Body of pancreas (tissue), 4 donors: ENCODE measurements at regions not wholly inside any gene's neighbourhood (a gene's known extent, or its start where the extent isn't known, plus 50 kb on each side); places are given as distances from the start of the nearest gene placed in this dataset.
"Not testable (repeated sequence)": the region's sequence is repeated elsewhere in the genome, so short reads cannot be mapped to it uniquely, and the experiment has no call there.

Source experiments
- ATAC-seq: fragments of 150-250 bp; one replicate; pipeline ENCODE4 v1.9.1; 2016
- DNase-seq, 4 donors: peaks; one replicate each; pipeline ENCODE4 v3.0.0-alpha.2; 2019
- H3K27ac ChIP-seq, 4 donors: fragments of 200-600 bp; sonication (generic); 1 replicate in 3 of 4; 2 replicates in 1 of 4; pipeline versions ENCODE4 v1.5.1 to v1.6.1; 2016 to 2019; ENCODE audit warnings: mild to moderate bottlenecking in 1 of 4, mixed read lengths in 1 of 4, moderate library complexity in 1 of 4
- H3K27me3 ChIP-seq, 2 donors: fragments of 200-600 bp; sonication (generic); one replicate each; pipeline ENCODE4 v1.6.0; 2016; ENCODE audit warnings: mild to moderate bottlenecking in 1 of 2
- H3K36me3 ChIP-seq, 2 donors: fragments of 200-600 bp; sonication (generic); replicated peaks in 1 of 2; 2 replicates each; pipeline ENCODE4 v1.5.1; 2016; ENCODE audit warnings: low read depth in 2 of 2; ENCODE audit not compliant: insufficient read depth in 1 of 2
- H3K4me1 ChIP-seq: fragments of 200-600 bp; sonication (generic); one replicate; pipeline ENCODE4 v1.6.0; 2016
- H3K4me3 ChIP-seq, 2 donors: fragments of 200-600 bp; sonication (generic); 1 replicate in 1 of 2; 2 replicates in 1 of 2; pipeline ENCODE4 v1.5.1; 2016 to 2019
- H3K9me3 ChIP-seq, 3 donors: fragments of 200-600 bp; sonication (generic); 1 replicate in 2 of 3; 2 replicates in 1 of 3; pipeline ENCODE4 v1.5.1; 2016
- POLR2A ChIP-seq, 3 donors: fragments of 450-650 bp; IDR thresholded peaks; one replicate each; pipeline ENCODE4 v1.6.1; 2016; ENCODE audit warnings: antibody characterized with exemption in 3 of 3, mild to moderate bottlenecking in 2 of 3
- WGBS, 2 donors: methylation state at CpG; one replicate each; pipeline ENCODE4 v1.1.5; 2017; 5-methylcytosine and 5-hydroxymethylcytosine counted together
- intact Hi-C: fragments of 100-400 bp; cut with DNase I; formaldehyde crosslinking; loops from one replicate; pipeline ENCODE4 v1.15.1; 2023
- TF ChIP-seq, protein P1 (sequence below), 7 experiments: fragments of 450-650 bp in 4 of 7; fragments of 200-600 bp in 3 of 7; sonication (generic) in 3 of 7; IDR thresholded peaks; one replicate each; pipeline ENCODE4 v1.5.1; 2016 to 2019; ENCODE audit warnings: antibody characterized with exemption in 7 of 7

DNA sequence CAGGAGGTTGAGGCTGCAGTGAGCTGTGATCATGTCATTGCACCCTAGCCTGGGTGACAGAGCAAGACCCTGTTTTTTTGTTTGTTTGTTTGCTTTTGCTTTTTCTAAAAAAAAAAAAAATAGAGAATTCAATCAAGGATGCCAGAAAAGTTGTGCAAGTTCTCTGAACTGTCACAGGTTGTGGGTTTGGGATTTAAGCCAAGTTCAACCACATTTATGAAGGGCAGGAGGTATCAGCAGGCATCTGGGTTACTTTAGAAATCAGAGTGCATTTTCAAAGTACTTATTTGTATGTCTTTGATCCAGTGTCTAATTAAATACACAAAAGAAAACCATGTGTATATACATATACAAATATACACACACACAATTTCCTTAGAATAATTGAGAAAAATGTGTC lies 151.2 kb upstream of the MINDY3 start:
- H3K9me3 ChIP-seq = no peaks in the 10 kb centered on the region
- ATAC-seq (no peak), DNase-seq (no peak)
- H3K4me3 ChIP-seq = no peak overlapping the region
- H3K36me3 ChIP-seq = no peaks in the 10 kb centered on the region
- H3K27me3 ChIP-seq = no peaks in the 10 kb centered on the region
- TF ChIP-seq, protein P1, sequence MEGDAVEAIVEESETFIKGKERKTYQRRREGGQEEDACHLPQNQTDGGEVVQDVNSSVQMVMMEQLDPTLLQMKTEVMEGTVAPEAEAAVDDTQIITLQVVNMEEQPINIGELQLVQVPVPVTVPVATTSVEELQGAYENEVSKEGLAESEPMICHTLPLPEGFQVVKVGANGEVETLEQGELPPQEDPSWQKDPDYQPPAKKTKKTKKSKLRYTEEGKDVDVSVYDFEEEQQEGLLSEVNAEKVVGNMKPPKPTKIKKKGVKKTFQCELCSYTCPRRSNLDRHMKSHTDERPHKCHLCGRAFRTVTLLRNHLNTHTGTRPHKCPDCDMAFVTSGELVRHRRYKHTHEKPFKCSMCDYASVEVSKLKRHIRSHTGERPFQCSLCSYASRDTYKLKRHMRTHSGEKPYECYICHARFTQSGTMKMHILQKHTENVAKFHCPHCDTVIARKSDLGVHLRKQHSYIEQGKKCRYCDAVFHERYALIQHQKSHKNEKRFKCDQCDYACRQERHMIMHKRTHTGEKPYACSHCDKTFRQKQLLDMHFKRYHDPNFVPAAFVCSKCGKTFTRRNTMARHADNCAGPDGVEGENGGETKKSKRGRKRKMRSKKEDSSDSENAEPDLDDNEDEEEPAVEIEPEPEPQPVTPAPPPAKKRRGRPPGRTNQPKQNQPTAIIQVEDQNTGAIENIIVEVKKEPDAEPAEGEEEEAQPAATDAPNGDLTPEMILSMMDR (IDR thresholded peaks at IDR 0.05) = no peak
- TF ChIP-seq POLR2A (IDR thresholded peaks at IDR 0.05) = no peak
- no peaks in the 10 kb centered on the region for H3K4me1 ChIP-seq
- intact Hi-C loops = no loop called here
- H3K27ac ChIP-seq = no peak overlapping the region

DNA sequence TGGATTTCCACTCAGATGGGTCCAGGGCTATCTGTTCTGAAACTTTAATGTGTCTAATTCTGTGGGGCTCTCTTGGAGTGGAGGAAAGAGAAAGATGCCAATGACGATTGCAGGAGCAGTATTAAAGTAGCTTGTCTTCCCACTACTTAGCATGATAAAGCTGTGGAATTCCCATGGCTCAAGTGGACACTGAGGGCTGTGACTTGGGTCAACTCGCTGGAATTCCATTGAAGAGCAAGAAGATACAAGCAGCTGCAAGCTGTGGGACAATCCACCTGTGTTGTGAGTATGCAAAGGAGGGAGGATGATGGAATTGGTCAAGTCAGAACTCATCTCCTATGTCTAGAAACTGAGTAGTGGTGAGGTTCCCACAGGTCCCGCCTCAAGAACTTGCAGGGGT lies 154.2 kb upstream of the MINDY3 start:
- Histone ChIP-seq H3K27me3 (no peaks in the 10 kb centered on the region), H3K4me3 (no peak overlapping the region), H3K9me3 (no peaks in the 10 kb centered on the region), H3K4me1 (no peaks in the 10 kb centered on the region), H3K27ac (no peak overlapping the region), H3K36me3 (no peaks in the 10 kb centered on the region)
- 32 to 37% methylated on average over 3 of the region's 3 CpGs for WGBS, 2 donors
- ATAC-seq = no peak
- no peak for DNase-seq
- TF ChIP-seq POLR2A (IDR thresholded peaks at IDR 0.05) = no peak
- TF ChIP-seq, protein P1 (IDR thresholded peaks at IDR 0.05) = no peak
- intact Hi-C loops = no loop called here

DNA sequence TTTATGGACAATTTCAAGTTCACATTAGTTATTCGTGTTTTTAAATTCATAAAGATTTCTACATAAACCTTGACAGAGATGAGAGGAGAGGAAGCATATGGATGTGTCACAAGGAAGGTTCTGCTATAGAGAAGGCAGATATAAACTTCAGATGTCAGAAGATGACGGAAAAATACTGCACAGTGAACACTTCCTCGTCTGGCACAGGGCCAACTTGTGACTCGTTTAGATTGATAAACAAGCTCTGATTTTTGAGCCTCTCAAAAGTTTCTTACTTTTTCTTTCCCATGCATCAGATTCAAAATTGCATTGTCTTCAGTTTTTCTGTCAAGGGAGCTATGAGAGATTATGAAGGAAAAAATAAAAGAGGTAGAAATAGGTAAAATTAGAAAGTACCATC lies 156.4 kb upstream of the MINDY3 start:
- TF ChIP-seq, protein P1 (IDR thresholded peaks at IDR 0.05) = no peak
- TF ChIP-seq POLR2A (IDR thresholded peaks at IDR 0.05) = no peak
- WGBS, 2 donors = 38 to 45% methylated on average over 4 of the region's 4 CpGs
- DNase-seq (no peak), ATAC-seq (no peak)
- Histone ChIP-seq H3K4me1 (no peaks in the 10 kb centered on the region), H3K9me3 (no peaks in the 10 kb centered on the region), H3K27me3 (no peaks in the 10 kb centered on the region), H3K27ac (no peak overlapping the region), H3K36me3 (no peaks in the 10 kb centered on the region), H3K4me3 (no peak overlapping the region)
- intact Hi-C loops = no loop called here

DNA sequence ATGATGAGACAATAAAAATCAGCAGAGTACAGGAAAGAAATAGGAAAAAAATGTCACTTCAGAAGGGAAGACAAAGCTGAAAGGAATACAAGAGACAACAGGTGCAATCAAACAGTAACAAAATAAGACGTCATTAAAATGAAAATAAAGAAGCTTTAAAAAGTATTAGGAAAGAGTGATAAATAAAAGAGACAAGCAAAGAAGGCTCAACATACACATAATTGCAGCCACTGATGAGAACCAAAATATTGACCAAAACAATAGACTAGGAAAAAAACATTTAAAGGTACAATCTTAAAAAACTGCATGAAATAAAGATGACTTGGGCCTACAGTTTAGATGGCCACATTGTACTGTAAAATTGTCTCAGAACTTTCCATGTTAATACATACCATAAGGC lies 160.5 kb upstream of the MINDY3 start:
- Histone ChIP-seq H3K9me3 (no peaks in the 10 kb centered on the region), H3K27me3 (no peaks in the 10 kb centered on the region), H3K4me3 (no peak overlapping the region), H3K36me3 (no peaks in the 10 kb centered on the region), H3K4me1 (no peaks in the 10 kb centered on the region), H3K27ac (no peak overlapping the region)
- intact Hi-C loops = no loop called here
- ATAC-seq (no peak), DNase-seq (no peak)
- WGBS, 2 donors = 66 to 70% methylated on average over 1 of the region's 1 CpG
- no peak for TF ChIP-seq POLR2A (IDR thresholded peaks at IDR 0.05)
- TF ChIP-seq, protein P1 (IDR thresholded peaks at IDR 0.05) = no peak

DNA sequence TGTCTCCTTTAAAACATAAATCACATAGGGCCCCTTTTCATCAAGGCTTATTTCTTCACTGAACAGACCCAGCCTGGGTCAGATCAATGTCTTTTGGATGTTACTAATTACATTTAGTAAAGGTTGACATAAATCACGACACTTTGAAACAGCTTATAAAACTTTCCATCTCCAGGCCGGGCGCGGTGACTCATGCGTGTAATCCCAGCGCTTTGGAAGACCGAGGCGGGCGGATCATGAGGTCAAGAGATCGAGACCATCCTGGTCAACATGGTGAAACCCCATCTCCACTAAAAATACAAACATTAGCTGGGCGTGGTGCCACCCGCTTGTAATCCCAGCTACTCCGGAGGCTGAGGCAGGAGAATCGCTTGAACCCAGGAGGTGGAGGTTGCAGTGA lies 166.5 kb upstream of the MINDY3 start:
- H3K27me3 ChIP-seq, DNase-seq, H3K4me1 ChIP-seq, intact Hi-C loops, H3K9me3 ChIP-seq, ATAC-seq, H3K27ac ChIP-seq, H3K36me3 ChIP-seq, H3K4me3 ChIP-seq: not testable (repeated sequence)
- WGBS, 2 donors = 76 to 78% methylated on average over 14 of the region's 14 CpGs
